Colonic mucosa (tissue), 4 donors: ENCODE measurements at regions not wholly inside any gene's neighbourhood (a gene's known extent, or its start where the extent isn't known, plus 50 kb on each side); places are given as distances from the start of the nearest gene placed in this dataset.

Experiments used
- DNase-seq: peaks from one replicate; pipeline ENCODE4 v3.0.0-alpha.2; 2020
- H3K27ac ChIP-seq: fragments of 200-600 bp; one replicate; pipeline ENCODE4 v1.8.0; 2021
- H3K27me3 ChIP-seq: fragments of 200-600 bp; one replicate; pipeline ENCODE4 v1.8.0; 2021
- H3K36me3 ChIP-seq: fragments of 200-600 bp; one replicate; pipeline ENCODE4 v1.8.0; 2021
- H3K4me1 ChIP-seq: fragments of 200-600 bp; one replicate; pipeline ENCODE4 v1.8.0; 2021; ENCODE audit warnings: mild to moderate bottlenecking
- H3K4me3 ChIP-seq: fragments of 200-600 bp; one replicate; pipeline ENCODE4 v1.8.0; 2021
- H3K9ac ChIP-seq, 2 donors: one replicate each; pipeline ENCODE4 v1.7.0; 2013; ENCODE audit warnings: control low read depth in 2 of 2, low read depth in 2 of 2, low read length in 2 of 2
- H3K9me3 ChIP-seq: fragments of 200-600 bp; one replicate; pipeline ENCODE4 v1.8.0; 2021
- CTCF ChIP-seq: fragments of 200-600 bp; IDR thresholded peaks from one replicate; pipeline ENCODE4 v1.8.0; 2022; ENCODE audit warnings: antibody characterized with exemption, mild to moderate bottlenecking
- intact Hi-C: fragments of 100-400 bp; cut with DNase I; formaldehyde crosslinking; loops from one replicate; pipeline ENCODE4 v1.14.1; 2022
- donor health status: healthy.
- donor health status: DM: no; HTN: no; CAD: no.
- donor health status: DM: no; HTN: no; CAD: no.

DNA sequence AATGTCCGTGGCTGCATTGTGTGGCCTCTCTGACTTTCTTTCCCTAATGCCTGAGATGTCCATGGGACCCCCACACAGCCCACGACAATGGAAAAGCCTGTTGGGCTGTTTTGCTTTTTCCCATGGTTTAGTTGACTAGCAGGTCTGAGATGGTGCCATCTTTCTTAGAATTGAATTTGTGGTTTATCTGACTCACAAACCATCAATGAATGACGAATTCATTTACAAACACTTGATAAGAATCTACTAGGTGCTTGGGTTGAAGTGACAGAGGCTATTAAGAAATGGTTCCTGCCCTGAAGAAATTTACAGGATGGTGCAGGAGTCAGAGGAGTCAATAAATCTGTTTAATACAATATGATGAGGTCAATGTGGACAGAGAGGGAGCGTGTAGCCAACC is 75.4 kb downstream of the OTUD1 start:
- TF ChIP-seq CTCF = no peak
- H3K4me3 ChIP-seq = no peak overlapping the region
- no peaks in the 10 kb centered on the region for H3K9me3 ChIP-seq
- intact Hi-C loops = no loop called here
- no peaks in the 10 kb centered on the region for H3K36me3 ChIP-seq
- no peak overlapping the region for H3K9ac ChIP-seq
- no peaks in the 10 kb centered on the region for H3K27me3 ChIP-seq
- H3K27ac ChIP-seq = no peak overlapping the region
- no peak for DNase-seq
- H3K4me1 ChIP-seq = no peaks in the 10 kb centered on the region

- Histone ChIP-seq H3K9me3 (no peaks in the 10 kb centered on the region), H3K4me1 (no peaks in the 10 kb centered on the region), H3K4me3 (no peak overlapping the region), H3K27ac (no peak overlapping the region), H3K27me3 (no peaks in the 10 kb centered on the region), H3K36me3 (no peaks in the 10 kb centered on the region), H3K9ac (no peak overlapping the region)
- no peak for DNase-seq
- intact Hi-C loops = no loop called here
- no peak for TF ChIP-seq CTCF
Measured at GRCh38 chr10:23516530-23516929, 77.7 kb downstream of the OTUD1 start.

DNA sequence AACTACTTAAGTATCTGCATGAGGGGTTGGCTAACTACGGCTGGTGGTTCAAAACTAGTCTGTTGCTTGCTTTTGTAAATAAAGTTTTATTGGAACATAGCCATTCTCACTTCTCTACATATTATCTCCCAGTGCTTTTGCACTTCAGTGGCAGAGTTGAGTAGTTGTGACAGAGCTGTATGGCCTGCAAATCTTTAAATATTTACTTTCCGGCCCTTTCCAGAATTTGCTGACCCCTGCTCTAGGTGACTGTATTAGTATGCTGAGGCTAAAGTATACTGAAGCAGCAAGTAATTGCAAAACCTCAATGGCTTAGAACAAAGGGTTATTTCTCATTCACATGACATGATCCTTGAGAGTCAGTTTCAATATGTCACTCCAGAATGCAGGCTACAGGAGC is 78.3 kb downstream of the OTUD1 start:
- no peak for TF ChIP-seq CTCF
- no peak overlapping the region for H3K27ac ChIP-seq
- H3K4me1 ChIP-seq = no peaks in the 10 kb centered on the region
- no peaks in the 10 kb centered on the region for H3K9me3 ChIP-seq
- no peaks in the 10 kb centered on the region for H3K36me3 ChIP-seq
- intact Hi-C loops = no loop called here
- H3K9ac ChIP-seq = no peak overlapping the region
- no peak overlapping the region for H3K4me3 ChIP-seq
- no peaks in the 10 kb centered on the region for H3K27me3 ChIP-seq
- no peak for DNase-seq

DNA sequence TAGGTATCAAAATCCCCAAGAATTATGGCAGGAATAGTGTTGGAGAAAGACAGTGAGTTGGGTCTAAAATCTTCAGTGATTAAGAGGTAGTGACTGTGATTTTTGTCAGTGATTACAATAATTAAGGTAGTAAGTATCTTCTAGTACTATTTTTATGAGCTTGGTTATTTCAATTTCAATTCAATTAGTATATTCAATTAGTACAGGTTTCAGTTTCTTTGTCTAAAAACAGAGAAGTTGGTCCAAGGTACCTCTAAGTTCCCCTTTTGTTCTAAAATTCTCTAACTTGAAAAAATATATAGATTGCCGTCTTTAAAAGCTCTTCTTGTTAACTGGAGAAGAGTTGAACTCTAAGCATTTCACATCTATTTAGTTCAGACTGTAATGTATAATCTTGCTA is 82.9 kb downstream of the OTUD1 start:
- H3K27ac ChIP-seq = no peak overlapping the region

GRCh38 chr10:23522345-23522744 is 83.5 kb downstream of the OTUD1 start:
- Histone ChIP-seq H3K27me3 (no peaks in the 10 kb centered on the region), H3K4me3 (no peak overlapping the region), H3K36me3 (no peaks in the 10 kb centered on the region), H3K9ac (no peak overlapping the region), H3K4me1 (no peaks in the 10 kb centered on the region), H3K9me3 (no peaks in the 10 kb centered on the region), H3K27ac (no peak overlapping the region)
- intact Hi-C loops = loop anchor here (10.0 kb wide), 1 partner anchor 358 kb away; no protein-coding TSS in a partner anchor
- TF ChIP-seq CTCF = no peak
- no peak for DNase-seq

More for the DNA sequence above, 82.9 kb downstream of the OTUD1 start:
- no peak for DNase-seq
- Histone ChIP-seq H3K36me3 (no peaks in the 10 kb centered on the region), H3K9me3 (no peaks in the 10 kb centered on the region), H3K4me3 (no peak overlapping the region), H3K27me3 (no peaks in the 10 kb centered on the region), H3K9ac (no peak overlapping the region), H3K4me1 (no peaks in the 10 kb centered on the region)
- intact Hi-C loops = loop anchor here (10.0 kb wide), 1 partner anchor 357 kb away; no protein-coding TSS in a partner anchor
- TF ChIP-seq CTCF = no peak

GRCh38 chr10:23523251-23523650 is 84.4 kb downstream of the OTUD1 start:
- no peaks in the 10 kb centered on the region for H3K36me3 ChIP-seq
- no peak overlapping the region for H3K4me3 ChIP-seq
- no peaks in the 10 kb centered on the region for H3K4me1 ChIP-seq
- DNase-seq = no peak
- no peak overlapping the region for H3K9ac ChIP-seq
- H3K27ac ChIP-seq = no peak overlapping the region
- H3K9me3 ChIP-seq = no peaks in the 10 kb centered on the region
- H3K27me3 ChIP-seq = no peaks in the 10 kb centered on the region
- intact Hi-C loops = loop anchor here (10.0 kb wide), 1 partner anchor 358 kb away; no protein-coding TSS in a partner anchor
- no peak for TF ChIP-seq CTCF
